Stimulated activated CD8-positive, alpha-beta memory T cell treated with anti-CD3 and anti-CD28 coated beads, Interleukin-7, amount 100 ng/mL, for 4 hours (primary cell): ENCODE measurements at regions not wholly inside any gene's neighbourhood (a gene's known extent, or its start where the extent isn't known, plus 50 kb on each side); places are given as distances from the start of the nearest gene placed in this dataset.
"Not testable (repeated sequence)": the region's sequence is repeated elsewhere in the genome, so short reads cannot be mapped to it uniquely, and the experiment has no call there.

ENCODE experiments used
- DNase-seq, 2 donors: peaks; one replicate each; pipeline ENCODE4 v3.0.0-alpha.2; 2020; ENCODE audit warnings: low read depth in 2 of 2

- not testable (repeated sequence) for DNase-seq
Observed at GRCh38 chr17:15802917-15803316, 70.8 kb downstream of the TBC1D26 start.

GRCh38 chr17:15806825-15807224, 74.7 kb downstream of the TBC1D26 start:
- DNase-seq, result not testable (repeated sequence)

- DNase-seq, result not testable (repeated sequence)
Observed at GRCh38 chr17:15813388-15813787, 81.3 kb downstream of the TBC1D26 start.

DNA sequence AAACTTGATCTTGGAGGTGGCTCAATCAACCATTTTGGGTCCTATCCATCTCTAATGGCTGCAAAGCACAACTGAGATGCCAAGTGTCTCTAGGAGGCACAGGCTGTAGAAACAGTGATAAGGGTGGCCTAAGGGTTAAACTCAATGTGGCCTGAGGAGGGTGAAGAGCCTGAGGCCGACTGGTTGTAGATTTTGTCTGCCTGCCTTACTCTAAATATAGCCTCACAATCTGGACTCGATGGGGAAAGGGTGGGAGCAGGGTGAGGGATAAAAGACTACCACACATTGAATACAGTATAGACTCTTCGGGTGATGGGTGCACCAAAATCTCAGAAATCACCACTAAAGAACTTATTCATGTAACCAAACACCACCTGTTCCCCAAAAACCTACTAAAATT, 81.9 kb downstream of the TBC1D26 start:
- DNase-seq, result not testable (repeated sequence)

DNA sequence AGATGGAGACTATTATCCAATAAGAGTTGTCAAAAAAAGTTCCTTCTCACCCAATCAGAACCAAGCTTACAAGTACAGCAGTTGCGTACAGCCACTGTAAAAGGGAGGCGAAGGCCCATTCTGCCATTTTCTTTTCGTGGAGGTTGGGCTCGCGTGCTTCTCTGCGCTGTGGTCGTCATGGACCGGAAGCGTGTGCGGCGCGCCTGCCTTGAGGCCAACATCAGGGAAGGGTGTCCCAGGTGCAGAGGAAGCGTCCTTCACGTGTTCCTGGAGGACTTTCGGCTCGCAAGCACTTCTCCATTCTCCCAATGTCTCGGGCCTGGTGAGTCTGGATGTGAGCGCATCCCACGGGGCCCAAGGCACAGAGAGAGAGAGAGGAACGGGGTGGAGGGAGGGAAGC, 85.8 kb downstream of the TBC1D26 start:
- DNase-seq, result not testable (repeated sequence)

- DNase-seq, result not testable (repeated sequence)
Observed at GRCh38 chr17:15822280-15822679, 90.2 kb downstream of the TBC1D26 start.

DNA sequence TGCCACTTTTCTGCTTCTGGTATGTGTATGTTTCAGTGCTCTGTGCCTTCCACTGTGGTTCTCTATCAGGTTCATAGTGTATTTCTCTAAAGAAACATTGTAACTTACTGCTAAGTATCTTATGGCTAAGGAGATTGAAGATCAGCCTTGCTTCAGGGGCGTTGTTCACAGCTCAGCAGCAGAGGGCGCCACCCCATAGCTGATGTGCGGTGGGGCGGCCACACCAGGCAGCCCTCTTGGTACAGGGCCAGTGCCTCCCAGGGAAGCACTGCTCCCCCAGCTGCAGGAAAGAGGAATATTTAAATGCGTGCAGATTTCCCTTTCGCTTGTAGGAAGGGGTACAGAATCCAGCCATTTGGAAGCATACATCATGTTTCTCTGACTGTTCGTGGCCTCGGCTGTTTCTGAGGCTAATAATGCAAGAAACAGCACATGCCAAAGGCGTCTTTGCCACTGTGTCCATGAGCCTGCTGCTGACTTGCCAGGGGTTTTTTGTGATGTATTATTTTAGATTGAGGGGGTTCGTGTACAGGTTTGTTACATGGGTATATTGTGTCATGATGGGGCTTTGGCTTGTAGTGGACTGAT, 96.7 kb downstream of the TBC1D26 start:
- DNase-seq, result peak; percentile 46 to 50

- not testable (repeated sequence) for DNase-seq
Observed at GRCh38 chr17:15830221-15830620, 98.1 kb downstream of the TBC1D26 start.

DNA sequence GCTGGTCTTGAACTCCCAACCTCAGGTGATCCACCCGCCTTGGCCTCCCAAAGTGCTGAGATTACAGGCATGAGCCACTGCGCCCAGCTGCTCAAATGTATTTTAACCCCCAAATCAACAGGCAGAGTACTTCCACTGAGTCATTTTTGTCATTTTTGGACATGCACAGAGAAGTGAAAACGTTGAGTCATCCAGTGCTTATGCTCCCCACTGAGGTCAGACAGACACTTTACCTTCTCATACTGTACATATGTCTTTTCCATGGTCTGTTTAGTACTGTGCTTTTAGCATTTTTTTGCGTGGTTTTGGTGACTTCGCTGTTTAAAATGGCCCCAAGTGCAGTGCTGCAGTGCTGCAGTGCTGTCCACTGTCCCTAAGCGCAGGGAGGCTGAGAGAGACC, 99.1 kb downstream of the TBC1D26 start:
- not testable (repeated sequence) for DNase-seq

DNA sequence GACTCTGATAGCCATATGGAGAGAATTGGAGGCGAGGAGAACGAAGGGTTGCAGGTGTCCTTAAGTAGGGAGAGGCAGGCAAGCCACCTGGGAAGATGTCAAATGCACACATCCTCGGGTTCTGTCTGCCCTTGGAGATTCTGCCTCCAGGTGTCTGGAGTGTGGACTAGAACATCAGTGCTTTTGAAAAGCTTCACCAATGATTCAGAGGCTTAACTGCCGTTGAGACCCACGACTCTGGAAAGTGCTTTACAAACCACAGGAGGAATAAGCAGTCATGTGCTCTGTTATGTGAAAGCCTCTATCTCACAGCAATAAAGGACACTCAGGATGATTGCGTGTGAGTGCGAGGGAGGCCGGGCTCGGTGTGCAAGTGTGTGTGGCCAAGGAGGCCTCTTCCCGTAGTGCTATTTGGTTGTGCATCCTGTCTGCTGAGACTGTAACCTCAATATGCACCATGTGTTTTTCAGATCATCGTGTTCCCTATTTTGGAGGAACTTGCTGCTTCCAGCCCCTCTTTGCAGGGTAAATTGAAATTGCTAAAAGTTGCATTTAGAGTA, 100.9 kb downstream of the TBC1D26 start:
- not testable (repeated sequence) for DNase-seq

GRCh38 chr17:15833890-15834289, 101.8 kb downstream of the TBC1D26 start:
- not testable (repeated sequence) for DNase-seq

DNA sequence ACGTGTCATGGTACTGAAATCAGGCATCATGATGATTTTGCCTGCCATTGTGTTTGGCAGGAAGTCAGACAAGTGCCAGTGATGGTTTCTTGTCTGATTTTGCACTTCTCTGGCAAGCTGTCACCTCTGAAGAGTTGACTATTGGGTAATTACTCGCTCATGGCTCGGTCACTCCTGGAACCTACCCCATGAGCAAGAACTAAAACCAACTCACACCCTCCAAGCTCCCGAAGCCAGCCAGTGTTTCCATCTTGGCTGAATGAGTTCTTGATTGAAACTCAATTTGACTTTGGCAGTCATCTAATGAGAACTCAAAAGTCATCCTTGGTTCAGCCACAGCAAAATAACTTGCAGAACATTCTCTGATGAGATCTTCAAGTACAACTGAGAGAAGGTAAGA, 103.4 kb downstream of the TBC1D26 start:
- DNase-seq, result not testable (repeated sequence)

DNA sequence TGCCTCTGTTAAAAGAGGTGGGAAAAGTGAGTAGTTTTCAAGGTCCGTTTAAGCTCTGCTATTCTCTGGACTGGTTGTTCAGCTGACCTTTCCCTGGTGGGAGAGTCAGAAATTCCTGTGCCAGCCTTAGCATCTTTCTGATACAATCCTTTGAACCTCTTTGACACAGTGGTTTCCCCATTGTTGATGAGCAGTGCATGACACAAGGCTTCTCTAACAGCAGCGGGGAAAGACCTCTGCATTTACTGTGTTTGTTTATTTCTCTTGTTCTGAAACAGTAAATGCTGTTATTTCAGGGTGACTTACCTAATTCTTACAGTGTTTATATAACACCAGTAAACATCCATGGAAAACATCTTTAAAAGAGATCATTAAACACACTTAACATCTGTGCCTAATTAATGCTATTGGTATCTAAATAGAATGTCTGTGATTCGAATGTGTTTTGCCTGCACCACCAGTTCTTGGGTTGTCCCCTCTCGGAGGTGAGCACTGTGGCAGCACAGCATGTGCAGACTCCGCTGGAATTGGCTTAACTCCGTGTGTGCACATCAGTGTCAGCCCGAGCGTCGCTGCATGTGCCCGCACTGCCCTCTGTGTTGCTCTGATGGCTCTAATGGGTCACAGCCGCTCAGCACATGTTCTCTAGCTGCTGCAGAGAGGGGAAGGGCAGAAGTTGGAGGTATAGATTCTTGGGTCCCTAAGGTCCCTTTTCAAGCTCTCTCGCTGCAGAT, 104.3 kb downstream of the TBC1D26 start:
- not testable (repeated sequence) for DNase-seq

DNA sequence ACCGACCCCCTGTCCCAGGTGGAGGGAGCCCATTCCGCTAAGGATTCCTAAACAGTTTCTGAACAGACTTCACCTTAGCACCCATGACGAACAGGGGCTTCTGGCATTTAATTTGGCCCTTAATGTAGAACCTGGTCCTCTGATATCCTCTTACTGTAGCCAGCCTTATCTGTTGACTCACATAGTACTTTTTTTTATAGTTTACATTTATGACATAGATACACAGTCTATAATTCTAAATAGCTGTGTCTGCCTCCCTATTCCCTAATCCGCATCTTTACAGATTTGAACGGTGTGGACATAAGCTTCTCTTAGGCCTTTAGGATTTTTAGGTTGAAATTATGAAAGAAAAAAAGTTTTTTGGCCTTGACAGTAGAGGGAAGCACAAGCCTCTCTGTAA, 104.9 kb downstream of the TBC1D26 start:
- DNase-seq, result not testable (repeated sequence)

DNA sequence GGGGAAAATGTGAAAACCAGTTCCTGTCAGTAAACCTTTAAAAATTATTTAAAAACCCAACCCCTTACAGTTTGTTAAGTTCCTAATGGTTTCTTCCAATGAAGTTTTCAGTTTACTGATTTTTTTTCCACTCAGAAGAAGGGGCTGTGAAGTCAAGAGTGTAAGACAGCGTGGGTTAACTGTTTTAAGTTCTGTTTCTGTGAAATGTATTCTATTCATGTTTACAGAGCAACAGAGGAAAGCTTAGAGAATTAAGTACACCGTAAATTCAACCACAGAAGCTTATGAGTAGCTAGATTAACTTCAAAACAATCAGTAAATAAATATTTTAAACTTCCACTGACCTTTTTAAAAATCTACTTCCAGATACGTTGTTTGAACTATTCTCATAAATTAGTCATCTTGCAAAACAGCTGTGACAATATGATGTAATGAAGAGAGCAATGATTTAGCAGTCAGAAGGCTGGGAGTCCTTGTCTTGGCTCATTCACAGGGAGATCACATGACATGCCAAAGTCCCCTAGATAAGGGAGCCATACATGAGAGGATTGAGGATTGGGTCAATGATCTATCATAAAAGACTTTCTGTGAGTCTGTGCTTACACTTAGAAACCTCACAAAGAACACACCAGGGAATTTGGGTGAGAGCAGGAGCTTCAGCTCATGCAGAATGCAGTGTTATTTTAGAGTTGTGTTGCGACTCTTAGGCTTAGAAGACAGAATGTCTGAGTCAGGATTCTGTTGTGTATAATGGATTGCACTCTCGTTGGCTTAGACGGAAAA, 97.3 kb upstream of the ADORA2B start:
- not testable (repeated sequence) for DNase-seq

- DNase-seq, result peak; percentile 29 to 30
Observed at GRCh38 chr17:15849054-15849453, 95.9 kb upstream of the ADORA2B start.

DNA sequence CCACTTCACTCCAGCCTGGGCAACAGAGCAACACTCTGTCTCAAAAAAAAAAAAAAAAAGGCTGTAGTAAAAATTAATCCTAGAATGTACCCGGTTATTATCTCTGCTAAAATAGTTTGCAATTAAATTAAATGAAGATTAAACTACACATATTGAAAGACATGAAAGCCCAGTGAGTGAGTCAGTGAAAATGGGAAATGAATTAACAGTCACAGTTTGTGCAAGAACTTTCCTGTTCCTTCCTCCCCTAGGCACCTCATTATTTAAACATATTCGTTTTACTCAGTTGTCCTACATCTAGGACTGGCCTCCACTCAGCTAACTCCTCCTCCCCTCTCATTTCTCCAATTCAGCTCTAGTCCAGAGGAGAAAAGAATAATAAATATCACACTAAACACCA, 94.9 kb upstream of the ADORA2B start:
- DNase-seq, result not testable (repeated sequence)

DNA sequence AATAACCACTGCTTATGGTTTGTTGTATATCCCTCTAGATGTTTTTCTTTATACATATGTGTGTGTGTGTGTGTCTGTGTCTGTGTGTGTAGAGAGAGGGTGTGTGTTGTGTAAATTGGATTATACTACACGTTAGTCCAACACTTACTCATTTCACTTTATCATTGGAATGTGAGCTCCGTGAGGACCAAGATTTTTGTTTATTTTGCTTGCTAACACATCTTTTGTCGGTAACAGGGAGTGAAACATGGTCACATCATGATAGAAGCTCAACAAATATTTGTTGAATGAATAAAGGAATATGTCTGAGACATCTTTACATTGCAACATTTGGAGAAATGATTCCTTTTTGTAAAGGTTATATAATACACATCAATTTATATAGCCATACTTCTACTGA, 94.2 kb upstream of the ADORA2B start:
- DNase-seq, result not testable (repeated sequence)

DNA sequence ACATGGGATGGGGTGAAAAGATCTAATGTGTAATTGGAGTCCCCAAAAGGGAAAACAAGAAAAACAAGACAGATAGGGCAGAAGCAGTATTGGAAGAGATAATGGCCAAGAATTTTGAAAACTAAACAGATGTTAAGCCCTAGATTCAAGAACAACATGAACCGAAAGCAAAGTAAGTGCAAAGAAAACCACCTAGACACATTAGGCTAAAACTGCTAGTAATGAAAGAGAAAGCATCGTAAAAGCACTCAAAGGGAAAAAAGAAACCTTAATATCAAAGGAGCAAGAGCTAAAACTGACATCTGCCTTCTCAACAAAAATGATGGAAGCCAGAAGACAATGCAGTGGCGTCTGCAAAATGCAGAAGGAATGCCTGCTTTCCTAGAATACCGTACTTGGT, 92.1 kb upstream of the ADORA2B start:
- not testable (repeated sequence) for DNase-seq

DNA sequence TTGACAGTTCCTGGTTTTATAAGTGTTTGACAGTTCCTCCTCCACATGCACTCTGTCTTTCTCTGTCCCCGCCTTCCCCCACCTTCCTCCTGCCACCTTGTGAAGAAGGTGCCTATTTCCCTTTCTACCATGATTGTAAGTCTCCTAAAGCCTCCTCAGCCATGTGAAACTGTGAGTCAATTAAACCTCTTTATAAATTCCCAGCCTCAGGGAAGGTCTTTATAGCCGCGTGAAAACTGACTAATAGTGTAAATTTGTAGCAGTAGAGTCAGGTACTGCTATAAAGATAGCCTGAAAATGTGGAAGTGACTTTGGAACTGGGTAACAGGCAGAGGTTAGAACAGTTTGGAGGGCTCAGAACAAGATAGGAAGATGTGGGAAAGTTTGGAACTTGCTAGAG, 88.7 kb upstream of the ADORA2B start:
- DNase-seq, result not testable (repeated sequence)

DNA sequence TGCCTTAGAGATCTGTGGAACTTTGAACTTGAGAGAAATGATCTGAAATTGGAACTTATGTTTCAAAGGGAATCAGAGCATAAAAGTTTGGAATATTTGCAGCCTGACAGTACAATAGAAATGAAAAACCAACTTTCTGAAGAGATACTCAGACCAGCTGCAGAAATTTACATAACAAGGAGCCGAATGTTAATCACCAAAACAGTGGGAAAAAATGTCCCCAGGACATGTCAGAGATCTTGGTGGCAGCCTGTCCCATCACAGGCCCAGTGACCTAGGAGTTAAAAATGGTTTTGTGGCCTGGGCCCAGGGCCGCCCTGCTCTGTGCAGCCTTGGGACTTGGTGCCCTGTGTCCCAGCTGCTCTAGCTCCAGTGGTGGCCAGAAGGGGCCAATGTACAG, 88.2 kb upstream of the ADORA2B start:
- not testable (repeated sequence) for DNase-seq

GRCh38 chr17:15858082-15858481, 86.8 kb upstream of the ADORA2B start:
- not testable (repeated sequence) for DNase-seq
